ENCODE measurements at regions not wholly inside any gene's neighbourhood (a gene's known extent, or its start where the extent isn't known, plus 50 kb on each side); places are given as distances from the start of the nearest gene placed in this dataset.
"Not testable (repeated sequence)": the region's sequence is repeated elsewhere in the genome, so short reads cannot be mapped to it uniquely, and the experiment has no call there.

DNA sequence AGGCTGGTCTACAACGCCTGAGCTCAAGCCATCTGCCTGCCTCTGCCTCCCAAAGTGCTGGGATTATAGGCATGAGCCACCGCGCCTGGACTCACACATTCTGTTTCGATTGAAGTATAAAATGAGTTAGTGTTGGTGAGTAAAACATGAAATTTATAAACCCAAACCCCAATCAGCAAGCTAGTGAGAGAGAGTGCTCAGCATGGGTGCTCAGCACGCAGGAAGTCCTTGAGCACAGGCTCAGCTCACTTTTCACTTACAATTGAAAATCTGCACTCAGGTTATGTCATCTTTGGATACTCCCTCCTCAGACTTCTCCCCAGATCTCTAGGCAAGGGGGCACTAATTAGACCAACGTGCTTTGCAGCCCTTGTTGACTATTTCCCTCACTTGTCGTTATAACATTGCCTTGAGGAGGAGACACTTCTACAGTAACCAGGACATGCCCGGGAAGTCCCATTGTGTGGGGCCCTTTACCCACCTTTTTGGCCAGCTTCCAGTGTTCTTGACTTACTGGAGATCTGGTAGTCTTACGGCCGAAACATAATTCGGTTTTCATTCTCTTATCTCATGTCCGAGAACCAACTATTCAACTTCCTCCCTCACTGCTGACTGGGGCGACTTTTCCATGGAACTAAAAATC, 68.5 kb upstream of the AMN1 start:
- Histone ChIP-seq H3K4me3 (ENCODE audit: low read depth in 1 of 2, low read length in 2 of 2) (no peak overlapping the region), H3K9me3 (ENCODE audit: insufficient read depth, low read length, severe bottlenecking) (no peaks in the 10 kb centered on the region), H3K4me1 (ENCODE audit: insufficient read depth, low read length) (peaks cover 8% of the 10 kb centered on the region; the same call in 1 of the 2 replicates), H3K79me2 (ENCODE audit: insufficient read depth, low read length) (no peaks in the 10 kb centered on the region), H3K36me3 (ENCODE audit: insufficient read depth, low read length) (no peaks in the 10 kb centered on the region), H3K27me3 (ENCODE audit: insufficient read depth, low read length, poor library complexity) (no peaks in the 10 kb centered on the region), H2AFZ (ENCODE audit: low read depth, low read length) (peak overlapping the region; percentile 24; the same call in 1 of the 2 replicates), H4K20me1 (ENCODE audit: insufficient read depth, low read length) (no peaks in the 10 kb centered on the region), H3K9ac (ENCODE audit: low read depth, low read length) (no peak overlapping the region), H3K4me2 (ENCODE audit: insufficient read depth, low read length) (no peak overlapping the region), H3K27ac (ENCODE audit: low read length) (0 out of 2 replicates have a peak overlapping the region, but pooled peaks have one; percentile 13)
- DNase-seq (no peak), ATAC-seq (ENCODE audit: insufficient read depth, low read depth) (no peak; the same call in 2 of the 3 replicates)
- TF ChIP-seq EZH2 (IDR thresholded peaks at IDR 0.05; ENCODE audit: borderline replicate concordance, low read depth, low read length, severe bottlenecking) (no peak), CTCF (IDR thresholded peaks at IDR 0.05; ENCODE audit: borderline replicate concordance, extremely low read depth, low read length, poor library complexity, severe bottlenecking) (no peak)

DNA sequence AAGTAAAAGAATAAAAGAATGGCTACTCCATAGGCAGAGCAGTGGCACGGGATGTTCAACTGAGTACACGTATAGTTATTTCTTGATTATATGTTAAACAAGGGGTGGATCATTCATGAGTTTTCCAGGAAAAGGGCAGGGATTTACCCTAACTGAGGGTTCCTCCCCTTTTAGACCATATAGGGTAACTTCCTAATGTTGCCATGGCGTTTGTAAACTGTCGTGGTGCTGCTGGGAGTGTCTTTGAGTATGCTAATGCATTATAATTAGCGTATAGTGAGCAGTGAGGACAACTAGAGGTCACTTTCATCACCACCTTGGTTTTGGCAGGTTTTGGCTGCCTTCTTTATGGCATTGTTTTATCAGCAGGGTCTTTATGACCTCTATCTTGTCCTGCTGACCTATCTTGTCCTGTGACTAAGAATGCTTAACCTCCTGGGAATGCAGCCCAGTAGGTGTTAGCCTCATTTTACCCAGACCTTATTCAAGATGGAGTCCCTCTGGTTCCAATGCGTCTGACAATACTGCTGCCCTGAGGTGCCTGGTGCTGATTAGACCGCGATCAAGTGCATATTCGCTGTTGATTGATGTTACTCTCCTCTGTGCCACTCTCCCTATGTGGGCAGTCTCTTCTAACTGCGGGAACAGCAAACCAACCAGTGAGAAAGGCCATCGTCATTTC, 67.6 kb upstream of the AMN1 start:
- Histone ChIP-seq H3K4me3 (ENCODE audit: low read depth in 1 of 2, low read length in 2 of 2) (no peak overlapping the region), H2AFZ (ENCODE audit: low read depth, low read length) (peak overlapping the region; percentile 24), H3K9me3 (ENCODE audit: insufficient read depth, low read length, severe bottlenecking) (no peaks in the 10 kb centered on the region), H3K27ac (ENCODE audit: low read length) (no peak overlapping the region), H3K27me3 (ENCODE audit: insufficient read depth, low read length, poor library complexity) (no peaks in the 10 kb centered on the region), H3K79me2 (ENCODE audit: insufficient read depth, low read length) (no peaks in the 10 kb centered on the region), H3K36me3 (ENCODE audit: insufficient read depth, low read length) (no peaks in the 10 kb centered on the region), H4K20me1 (ENCODE audit: insufficient read depth, low read length) (no peaks in the 10 kb centered on the region), H3K4me2 (ENCODE audit: insufficient read depth, low read length) (no peak overlapping the region), H3K4me1 (ENCODE audit: insufficient read depth, low read length) (peaks cover 6% of the 10 kb centered on the region; the same call in 1 of the 2 replicates), H3K9ac (ENCODE audit: low read depth, low read length) (no peak overlapping the region)
- no peak for DNase-seq
- ATAC-seq (ENCODE audit: insufficient read depth, low read depth) = no peak
- TF ChIP-seq CTCF (IDR thresholded peaks at IDR 0.05; ENCODE audit: borderline replicate concordance, extremely low read depth, low read length, poor library complexity, severe bottlenecking) = no peak
- TF ChIP-seq EZH2 (IDR thresholded peaks at IDR 0.05; ENCODE audit: borderline replicate concordance, low read depth, low read length, severe bottlenecking) = no peak

DNA sequence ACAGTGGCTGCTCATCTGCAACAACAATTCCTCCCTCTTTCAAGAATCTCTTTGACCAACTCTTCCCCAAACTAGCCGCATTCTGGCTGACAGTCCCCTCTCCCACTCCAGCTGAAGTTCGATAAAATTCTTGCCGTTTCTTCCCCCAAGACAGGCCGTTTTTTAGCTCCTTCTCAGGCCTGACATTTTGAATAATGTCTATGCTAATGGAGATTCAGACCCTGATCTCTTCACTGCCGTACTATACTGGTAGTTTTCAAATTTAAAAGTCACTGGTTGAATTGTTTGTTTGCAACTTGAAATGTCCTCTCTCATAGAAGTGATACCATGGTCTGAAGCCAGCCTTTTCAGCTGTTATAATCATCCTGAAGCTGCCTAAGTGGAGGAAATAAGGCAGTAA, 65.9 kb upstream of the AMN1 start:
- TF ChIP-seq EZH2 (IDR thresholded peaks at IDR 0.05; ENCODE audit: borderline replicate concordance, low read depth, low read length, severe bottlenecking) (no peak), CTCF (IDR thresholded peaks at IDR 0.05; ENCODE audit: borderline replicate concordance, extremely low read depth, low read length, poor library complexity, severe bottlenecking) (no peak)
- Histone ChIP-seq H3K27ac (ENCODE audit: low read length) (no peak overlapping the region), H3K27me3 (ENCODE audit: insufficient read depth, low read length, poor library complexity) (no peaks in the 10 kb centered on the region), H3K9ac (ENCODE audit: low read depth, low read length) (no peak overlapping the region), H3K36me3 (ENCODE audit: insufficient read depth, low read length) (no peaks in the 10 kb centered on the region), H3K4me2 (ENCODE audit: insufficient read depth, low read length) (no peak overlapping the region), H3K4me3 (ENCODE audit: low read depth in 1 of 2, low read length in 2 of 2) (no peak overlapping the region), H3K4me1 (ENCODE audit: insufficient read depth, low read length) (peaks cover 9% of the 10 kb centered on the region; the same call in 1 of the 2 replicates), H4K20me1 (ENCODE audit: insufficient read depth, low read length) (no peaks in the 10 kb centered on the region), H2AFZ (ENCODE audit: low read depth, low read length) (peak overlapping the region; percentile 53; the same call in 1 of the 2 replicates), H3K9me3 (ENCODE audit: insufficient read depth, low read length, severe bottlenecking) (no peaks in the 10 kb centered on the region), H3K79me2 (ENCODE audit: insufficient read depth, low read length) (no peaks in the 10 kb centered on the region)
- ATAC-seq (ENCODE audit: insufficient read depth, low read depth) (no peak), DNase-seq (no peak)

DNA sequence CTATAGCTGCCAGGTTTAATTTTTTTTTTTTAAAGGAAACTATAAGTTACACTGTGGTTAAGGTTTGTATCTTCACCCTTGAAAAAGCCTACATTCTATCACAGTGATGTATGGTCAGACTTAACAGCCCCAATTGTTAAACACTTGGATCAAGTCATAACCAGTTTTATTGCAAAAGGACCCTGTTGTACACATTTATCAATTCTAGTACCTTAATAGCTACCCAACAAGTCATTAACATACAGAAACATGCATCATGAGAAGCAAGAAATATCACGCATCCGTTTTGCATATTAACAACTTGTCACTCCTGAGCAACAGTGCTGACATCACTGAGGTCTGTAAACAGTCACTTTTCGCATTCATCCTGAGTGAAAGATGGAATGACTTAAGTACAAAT, 62.4 kb upstream of the AMN1 start:
- H3K4me3 ChIP-seq (ENCODE audit: low read depth in 1 of 2, low read length in 2 of 2); H3K4me1 ChIP-seq (ENCODE audit: insufficient read depth, low read length); H3K4me2 ChIP-seq (ENCODE audit: insufficient read depth, low read length); H4K20me1 ChIP-seq (ENCODE audit: insufficient read depth, low read length); H3K9me3 ChIP-seq (ENCODE audit: insufficient read depth, low read length, severe bottlenecking); H3K79me2 ChIP-seq (ENCODE audit: insufficient read depth, low read length); H3K27ac ChIP-seq (ENCODE audit: low read length); H3K36me3 ChIP-seq (ENCODE audit: insufficient read depth, low read length); DNase-seq; H3K27me3 ChIP-seq (ENCODE audit: insufficient read depth, low read length, poor library complexity); H2AFZ ChIP-seq (ENCODE audit: low read depth, low read length); ATAC-seq (ENCODE audit: insufficient read depth, low read depth); H3K9ac ChIP-seq (ENCODE audit: low read depth, low read length): not testable (repeated sequence)

Measured in DND-41 (cell line).